WTC11 (cell line): ENCODE measurements at regions not wholly inside any gene's neighbourhood (a gene's known extent, or its start where the extent isn't known, plus 50 kb on each side); places are given as distances from the start of the nearest gene placed in this dataset.

Experiments
- CTCF ChIP-seq: fragments of 200-600 bp; IDR thresholded peaks from 2 replicates; pipeline ENCODE4 v1.8.0; 2022; ENCODE audit warnings: antibody characterized with exemption
- SP1 ChIP-seq: sonication (generic); formaldehyde crosslinking; conservative IDR thresholded peaks from 2 replicates; pipeline ENCODE4 v1.8.1; 2022; ENCODE audit warnings: missing genetic modification reagents
- TCF7 ChIP-seq: sonication (generic); formaldehyde crosslinking; IDR thresholded peaks from 2 replicates; pipeline ENCODE4 v1.8.0; 2022; ENCODE audit warnings: mild to moderate bottlenecking, low read depth, missing genetic modification reagents, moderate library complexity
- USF1 ChIP-seq: sonication (generic); formaldehyde crosslinking; IDR thresholded peaks from 2 replicates; pipeline ENCODE4 v1.8.0; 2022; ENCODE audit warnings: mild to moderate bottlenecking, missing genetic modification reagents
- USF2 ChIP-seq: sonication (generic); formaldehyde crosslinking; IDR thresholded peaks from 2 replicates; pipeline ENCODE4 v1.8.1; 2023; ENCODE audit warnings: mild to moderate bottlenecking, missing genetic modification reagents, moderate library complexity

GRCh38 chr1:199669916-199670315 is 357.6 kb upstream of the NR5A2 start:
- no peak for TF ChIP-seq CTCF
- TF ChIP-seq USF1 (CRISPR knock-in tag): no peak
- TF ChIP-seq TCF7 (CRISPR knock-in tag): no peak
- TF ChIP-seq SP1: no peak
- no peak for TF ChIP-seq USF2 (CRISPR knock-in tag)
